CD4-positive, alpha-beta memory T cell (primary cell): ENCODE measurements at regions not wholly inside any gene's neighbourhood (a gene's known extent, or its start where the extent isn't known, plus 50 kb on each side); places are given as distances from the start of the nearest gene placed in this dataset.

ENCODE experiments used
- CTCF ChIA-PET: fragments of 350-600 bp; sonication (Branson Sonifier 250); formaldehyde crosslinking; loops from one replicate; lab custom pipeline; 2021; ENCODE audit warnings: inconsistent platforms; ENCODE audit not compliant: partially characterized antibody; lab: Charles Lee
- POLR2A ChIA-PET: fragments of 350-600 bp; sonication (Branson Sonifier 250); formaldehyde crosslinking; loops from one replicate; lab custom pipeline; 2021; ENCODE audit not compliant: partially characterized antibody; lab: Charles Lee
- DNase-seq, 5 donors: peaks; one replicate each; pipeline versions ENCODE4 v3.0.0 to v3.0.0-alpha.2; 2020 to 2022; ENCODE audit warnings: mixed read lengths in 1 of 5
- H3K27ac ChIP-seq: one replicate; pipeline ENCODE4 v1.7.0; 2013; ENCODE audit warnings: low read depth, low read length
- H3K27me3 ChIP-seq: 2 replicates; pipeline ENCODE4 v1.7.0; 2013; ENCODE audit warnings: mild to moderate bottlenecking, low read length, moderate library complexity; ENCODE audit not compliant: insufficient read depth
- H3K36me3 ChIP-seq: 2 replicates; pipeline ENCODE4 v1.7.0; 2013; ENCODE audit warnings: mild to moderate bottlenecking, low read length, moderate library complexity; ENCODE audit not compliant: insufficient read depth
- H3K4me1 ChIP-seq: 2 replicates; pipeline ENCODE4 v1.7.0; 2013; ENCODE audit warnings: mild to moderate bottlenecking, low read length, moderate library complexity; ENCODE audit not compliant: insufficient read depth
- H3K4me3 ChIP-seq, 2 donors: one replicate each; pipeline ENCODE4 v1.7.0; 2013; ENCODE audit warnings: low read length in 2 of 2, mild to moderate bottlenecking in 1 of 2
- H3K9me3 ChIP-seq, 2 donors: one replicate each; pipeline ENCODE4 v1.7.0; 2013; ENCODE audit warnings: low read length in 2 of 2, control low read depth in 1 of 2; ENCODE audit not compliant: control insufficient read depth in 1 of 2
- H3K27ac Mint-ChIP-seq, 7 donors: one replicate each; pipeline ENCODE4 v1.8.0; 2020 to 2021; ENCODE audit warnings: mixed read lengths in 7 of 7, mild to moderate bottlenecking in 6 of 7, inconsistent platforms in 3 of 7, moderate library complexity in 3 of 7
- H3K27me3 Mint-ChIP-seq, 2 donors: one replicate each; pipeline ENCODE4 v1.8.0; 2020 to 2021; ENCODE audit warnings: mixed read lengths in 2 of 2
- H3K36me3 Mint-ChIP-seq, 2 donors: one replicate each; pipeline ENCODE4 v1.8.0; 2020 to 2021; ENCODE audit warnings: mixed read lengths in 2 of 2, inconsistent platforms in 1 of 2, mild to moderate bottlenecking in 1 of 2
- H3K4me1 Mint-ChIP-seq, 4 donors: one replicate each; pipeline ENCODE4 v1.8.0; 2020 to 2021; ENCODE audit warnings: mixed read lengths in 4 of 4, mild to moderate bottlenecking in 1 of 4
- H3K4me3 Mint-ChIP-seq, 8 donors: one replicate each; pipeline ENCODE4 v1.8.0; 2020 to 2021; ENCODE audit warnings: mixed read lengths in 8 of 8, mild to moderate bottlenecking in 7 of 8, moderate library complexity in 6 of 8, inconsistent platforms in 3 of 8
- H3K9me3 Mint-ChIP-seq, 8 donors: one replicate each; pipeline ENCODE4 v1.8.0; 2020 to 2021; ENCODE audit warnings: mixed read lengths in 8 of 8, mild to moderate bottlenecking in 5 of 8, inconsistent platforms in 3 of 8, moderate library complexity in 1 of 8
- intact Hi-C: fragments of 100-400 bp; cut with micrococcal nuclease; formaldehyde crosslinking; loops from one replicate; pipeline ENCODE4 v1.15.1; 2023

- Mint-ChIP-seq H3K9me3 (peaks cover 0 to 6% (median 0%) of the 10 kb centered on the region in 8 donors), H3K36me3 (peaks cover 14 to 20% of the 10 kb centered on the region in 2 donors), H3K27me3 (no peaks in the 10 kb centered on the region), H3K4me1 (peaks cover 0 to 2% (median 0%) of the 10 kb centered on the region in 4 donors), H3K27ac (peak overlapping the region in 2 of 7 donors; percentile 29 to 36), H3K4me3 (no peak overlapping the region)
- no peaks in the 10 kb centered on the region for H3K9me3 ChIP-seq
- CTCF ChIA-PET, result interaction anchor here (2.7 kb wide), 1 partner anchor 75 kb away, joined by 8 read pairs; no protein-coding TSS in a partner anchor
- no peak for DNase-seq
- H3K36me3 ChIP-seq, result peaks cover 8% of the 10 kb centered on the region
- intact Hi-C loops, result no loop called here
- POLR2A ChIA-PET, result no interaction called here
- no peaks in the 10 kb centered on the region for H3K27me3 ChIP-seq
- H3K4me3 ChIP-seq, result no peak overlapping the region
- H3K27ac ChIP-seq, result no peak overlapping the region
- H3K4me1 ChIP-seq, result no peaks in the 10 kb centered on the region
Measured at GRCh38 chr17:77504652-77505155, 363.9 kb downstream of the SEC14L1 start.

- Histone ChIP-seq H3K27me3 (no peaks in the 10 kb centered on the region), H3K4me1 (no peaks in the 10 kb centered on the region), H3K36me3 (peaks cover 6% of the 10 kb centered on the region), H3K9me3 (no peaks in the 10 kb centered on the region), H3K4me3 (no peak overlapping the region), H3K27ac (no peak overlapping the region)
- intact Hi-C loops, result no loop called here
- H3K27ac Mint-ChIP-seq, result peak overlapping the region in 2 of 7 donors; percentile 36 to 76
- H3K36me3 Mint-ChIP-seq, result peaks cover 10 to 16% of the 10 kb centered on the region in 2 donors
- H3K9me3 Mint-ChIP-seq, result peaks cover 0 to 6% (median 0%) of the 10 kb centered on the region in 8 donors
- H3K4me1 Mint-ChIP-seq, result peaks cover 0 to 2% (median 0%) of the 10 kb centered on the region in 4 donors
- no peak overlapping the region for H3K4me3 Mint-ChIP-seq
- no peak for DNase-seq
- ChIA-PET POLR2A (interaction anchor here (1.0 to 1.4 kb wide), 2 partner anchors 8 to 76 kb away, joined by 3 read pairs; no protein-coding TSS in a partner anchor), CTCF (interaction anchor here (0.6 to 2.7 kb wide), 2 partner anchors 30 to 75 kb away, joined by 3 to 8 read pairs; no protein-coding TSS in a partner anchor)
- H3K27me3 Mint-ChIP-seq, result no peaks in the 10 kb centered on the region
Measured at GRCh38 chr17:77505181-77505639, 364.4 kb downstream of the SEC14L1 start.

- Histone ChIP-seq H3K4me1 (no peaks in the 10 kb centered on the region), H3K36me3 (peaks cover 4% of the 10 kb centered on the region), H3K4me3 (no peak overlapping the region), H3K27me3 (no peaks in the 10 kb centered on the region), H3K27ac (no peak overlapping the region), H3K9me3 (no peaks in the 10 kb centered on the region)
- ChIA-PET POLR2A (interaction anchor here (1.0 to 1.4 kb wide), 3 partner anchors 10 to 78 kb away, joined by 3 to 4 read pairs (median 3); no protein-coding TSS in a partner anchor), CTCF (interaction anchor here (0.7 to 2.7 kb wide), 3 partner anchors 14 to 418 kb away, joined by 3 to 8 read pairs (median 3); no protein-coding TSS in a partner anchor)
- peaks cover 7 to 8% of the 10 kb centered on the region in 2 donors for H3K36me3 Mint-ChIP-seq
- no peaks in the 10 kb centered on the region for H3K27me3 Mint-ChIP-seq
- intact Hi-C loops, result no loop called here
- peaks cover 0 to 2% (median 0%) of the 10 kb centered on the region in 4 donors for H3K4me1 Mint-ChIP-seq
- no peak overlapping the region for H3K4me3 Mint-ChIP-seq
- DNase-seq, result no peak
- H3K27ac Mint-ChIP-seq, result peak overlapping the region in 2 of 7 donors; percentile 8 to 21
- H3K9me3 Mint-ChIP-seq, result peaks cover 0 to 10% (median 7%) of the 10 kb centered on the region in 8 donors
Measured at GRCh38 chr17:77506371-77506991, 365.7 kb downstream of the SEC14L1 start.

GRCh38 chr17:77507111-77507885 is 366.5 kb downstream of the SEC14L1 start:
- Histone ChIP-seq H3K4me3 (no peak overlapping the region), H3K36me3 (no peaks in the 10 kb centered on the region), H3K27ac (no peak overlapping the region), H3K27me3 (no peaks in the 10 kb centered on the region), H3K9me3 (no peaks in the 10 kb centered on the region), H3K4me1 (no peaks in the 10 kb centered on the region)
- Mint-ChIP-seq H3K27me3 (no peaks in the 10 kb centered on the region), H3K9me3 (peaks cover 3 to 13% (median 11%) of the 10 kb centered on the region in 8 donors), H3K27ac (peak overlapping the region in 1 of 7 donors; percentile 68), H3K4me1 (no peaks in the 10 kb centered on the region), H3K36me3 (peaks cover 1 to 9% of the 10 kb centered on the region in 2 donors), H3K4me3 (no peak overlapping the region)
- no peak for DNase-seq
- POLR2A ChIA-PET, result interaction anchor here (1.0 kb wide), 1 partner anchor 176 kb away, joined by 3 read pairs; no protein-coding TSS in a partner anchor
- CTCF ChIA-PET, result interaction anchor here (0.7 to 2.7 kb wide), 3 partner anchors 15 to 419 kb away, joined by 3 to 8 read pairs (median 3); no protein-coding TSS in a partner anchor
- intact Hi-C loops, result no loop called here

- POLR2A ChIA-PET, result interaction anchor here (1.0 kb wide), 1 partner anchor 177 kb away, joined by 3 read pairs; no protein-coding TSS in a partner anchor
- Histone ChIP-seq H3K4me1 (no peaks in the 10 kb centered on the region), H3K36me3 (no peaks in the 10 kb centered on the region), H3K27me3 (no peaks in the 10 kb centered on the region), H3K9me3 (no peaks in the 10 kb centered on the region), H3K27ac (no peak overlapping the region), H3K4me3 (no peak overlapping the region)
- no peak overlapping the region for H3K4me3 Mint-ChIP-seq
- no peak for DNase-seq
- no peaks in the 10 kb centered on the region for H3K4me1 Mint-ChIP-seq
- H3K9me3 Mint-ChIP-seq, result peaks cover 3 to 17% (median 11%) of the 10 kb centered on the region in 8 donors
- peaks cover 2 to 9% of the 10 kb centered on the region in 2 donors for H3K36me3 Mint-ChIP-seq
- intact Hi-C loops, result no loop called here
- H3K27ac Mint-ChIP-seq, result peak overlapping the region in 1 of 7 donors; percentile 19
- CTCF ChIA-PET, result no interaction called here
- H3K27me3 Mint-ChIP-seq, result no peaks in the 10 kb centered on the region
Measured at GRCh38 chr17:77508047-77508715, 367.4 kb downstream of the SEC14L1 start.

GRCh38 chr17:77509089-77509488 is 368.3 kb downstream of the SEC14L1 start:
- Mint-ChIP-seq H3K27ac (no peak overlapping the region), H3K4me3 (no peak overlapping the region), H3K4me1 (no peaks in the 10 kb centered on the region), H3K9me3 (peaks cover 3 to 18% (median 11%) of the 10 kb centered on the region in 8 donors), H3K27me3 (no peaks in the 10 kb centered on the region), H3K36me3 (peaks cover 2 to 9% of the 10 kb centered on the region in 2 donors)
- POLR2A ChIA-PET, result no interaction called here
- H3K36me3 ChIP-seq, result no peaks in the 10 kb centered on the region
- no peaks in the 10 kb centered on the region for H3K4me1 ChIP-seq
- H3K4me3 ChIP-seq, result no peak overlapping the region
- CTCF ChIA-PET, result no interaction called here
- DNase-seq, result no peak
- no peaks in the 10 kb centered on the region for H3K27me3 ChIP-seq
- H3K9me3 ChIP-seq, result no peaks in the 10 kb centered on the region
- intact Hi-C loops, result no loop called here
- H3K27ac ChIP-seq, result no peak overlapping the region
